ENCODE measurements at regions not wholly inside any gene's neighbourhood (a gene's known extent, or its start where the extent isn't known, plus 50 kb on each side); places are given as distances from the start of the nearest gene placed in this dataset.

DNA sequence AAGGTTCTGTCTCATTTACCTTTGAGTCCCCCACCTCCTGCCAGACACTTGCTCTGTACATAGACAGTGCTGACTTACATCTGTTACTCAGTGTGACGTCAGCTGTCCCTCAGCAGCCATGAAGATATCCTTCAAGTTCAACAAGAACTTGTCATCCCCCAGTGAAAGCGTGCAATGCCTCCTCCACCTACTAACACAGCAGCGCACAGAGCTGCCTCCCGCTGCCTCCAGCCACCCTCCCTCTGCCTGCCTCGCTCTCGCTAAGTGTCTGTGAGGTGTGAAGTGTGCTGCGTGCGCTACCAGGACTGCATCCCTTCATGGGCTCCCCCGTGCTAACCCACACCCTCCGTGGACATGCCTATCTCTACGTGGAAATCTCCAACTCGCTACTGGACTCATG, 621.4 kb downstream of the BRD1 start:
- no peak for DNase-seq (ENCODE audit: low spot score)
- Histone ChIP-seq H3K4me2 (no peak overlapping the region), H3K36me3 (ENCODE audit: insufficient read depth) (no peaks in the 10 kb centered on the region), H3K79me2 (replicated peaks; ENCODE audit: insufficient read depth) (no peaks in the 10 kb centered on the region), H3K4me3 (no peak overlapping the region), H3K27ac (ENCODE audit: low read depth) (no peak overlapping the region), H2AFZ (no peak overlapping the region), H3K9me2 (ENCODE audit: insufficient read depth) (no peaks in the 10 kb centered on the region), H3K27me3 (ENCODE audit: insufficient read depth) (no peaks in the 10 kb centered on the region), H4K20me1 (replicated peaks; ENCODE audit: insufficient read depth) (no peaks in the 10 kb centered on the region), H3F3A (replicated peaks; ENCODE audit: low read depth) (no peaks in the 10 kb centered on the region), H3K4me1 (ENCODE audit: insufficient read depth) (no peaks in the 10 kb centered on the region)
- Mint-ChIP-seq H3K27ac (no peak overlapping the region), H3K36me3 (ENCODE audit: low read depth) (no peaks in the 10 kb centered on the region), H3K9me3 (no peaks in the 10 kb centered on the region; the same call in 2 of the 3 replicates), H3K27me3 (ENCODE audit: insufficient read depth, low read depth, poor library complexity) (peaks cover 13% of the 10 kb centered on the region), H3K4me1 (0 out of 3 replicates have a peak, but pooled peaks cover 3% of the 10 kb centered on the region), H3K4me3 (no peak overlapping the region; the same call in 2 of the 3 replicates)
- no peak for TF ChIP-seq CREB1 (CRISPR knock-in tag; IDR thresholded peaks at IDR 0.05; ENCODE audit: low read depth)
- TF ChIP-seq, protein P1, sequence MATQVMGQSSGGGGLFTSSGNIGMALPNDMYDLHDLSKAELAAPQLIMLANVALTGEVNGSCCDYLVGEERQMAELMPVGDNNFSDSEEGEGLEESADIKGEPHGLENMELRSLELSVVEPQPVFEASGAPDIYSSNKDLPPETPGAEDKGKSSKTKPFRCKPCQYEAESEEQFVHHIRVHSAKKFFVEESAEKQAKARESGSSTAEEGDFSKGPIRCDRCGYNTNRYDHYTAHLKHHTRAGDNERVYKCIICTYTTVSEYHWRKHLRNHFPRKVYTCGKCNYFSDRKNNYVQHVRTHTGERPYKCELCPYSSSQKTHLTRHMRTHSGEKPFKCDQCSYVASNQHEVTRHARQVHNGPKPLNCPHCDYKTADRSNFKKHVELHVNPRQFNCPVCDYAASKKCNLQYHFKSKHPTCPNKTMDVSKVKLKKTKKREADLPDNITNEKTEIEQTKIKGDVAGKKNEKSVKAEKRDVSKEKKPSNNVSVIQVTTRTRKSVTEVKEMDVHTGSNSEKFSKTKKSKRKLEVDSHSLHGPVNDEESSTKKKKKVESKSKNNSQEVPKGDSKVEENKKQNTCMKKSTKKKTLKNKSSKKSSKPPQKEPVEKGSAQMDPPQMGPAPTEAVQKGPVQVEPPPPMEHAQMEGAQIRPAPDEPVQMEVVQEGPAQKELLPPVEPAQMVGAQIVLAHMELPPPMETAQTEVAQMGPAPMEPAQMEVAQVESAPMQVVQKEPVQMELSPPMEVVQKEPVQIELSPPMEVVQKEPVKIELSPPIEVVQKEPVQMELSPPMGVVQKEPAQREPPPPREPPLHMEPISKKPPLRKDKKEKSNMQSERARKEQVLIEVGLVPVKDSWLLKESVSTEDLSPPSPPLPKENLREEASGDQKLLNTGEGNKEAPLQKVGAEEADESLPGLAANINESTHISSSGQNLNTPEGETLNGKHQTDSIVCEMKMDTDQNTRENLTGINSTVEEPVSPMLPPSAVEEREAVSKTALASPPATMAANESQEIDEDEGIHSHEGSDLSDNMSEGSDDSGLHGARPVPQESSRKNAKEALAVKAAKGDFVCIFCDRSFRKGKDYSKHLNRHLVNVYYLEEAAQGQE (IDR thresholded peaks at IDR 0.05; ENCODE audit: unreplicated experiment), result no peak
- no peak for TF ChIP-seq ZNF114 (CRISPR knock-in tag; IDR thresholded peaks at IDR 0.05)
- no peak for TF ChIP-seq JUNB (IDR thresholded peaks at IDR 0.05; ENCODE audit: unreplicated experiment)
- no peak for ATAC-seq

GRCh38 chr22:49205483-49205800, 622.2 kb downstream of the BRD1 start:
- Histone ChIP-seq H3F3A (replicated peaks; ENCODE audit: low read depth) (no peaks in the 10 kb centered on the region), H3K4me3 (no peak overlapping the region), H3K9me2 (ENCODE audit: insufficient read depth) (no peaks in the 10 kb centered on the region), H3K36me3 (ENCODE audit: insufficient read depth) (no peaks in the 10 kb centered on the region), H3K4me2 (no peak overlapping the region), H3K79me2 (replicated peaks; ENCODE audit: insufficient read depth) (no peaks in the 10 kb centered on the region), H3K4me1 (ENCODE audit: insufficient read depth) (no peaks in the 10 kb centered on the region), H3K27me3 (ENCODE audit: insufficient read depth) (no peaks in the 10 kb centered on the region), H2AFZ (no peak overlapping the region), H3K27ac (ENCODE audit: low read depth) (no peak overlapping the region), H4K20me1 (replicated peaks; ENCODE audit: insufficient read depth) (no peaks in the 10 kb centered on the region)
- H3K9me3 Mint-ChIP-seq, result no peaks in the 10 kb centered on the region; the same call in 2 of the 3 replicates
- no peak overlapping the region for H3K27ac Mint-ChIP-seq
- H3K27me3 Mint-ChIP-seq (ENCODE audit: insufficient read depth, low read depth, poor library complexity), result peaks cover 12% of the 10 kb centered on the region
- no peak for TF ChIP-seq CREB1 (CRISPR knock-in tag; IDR thresholded peaks at IDR 0.05; ENCODE audit: low read depth)
- ATAC-seq (no peak), DNase-seq (ENCODE audit: low spot score) (no peak)
- 0 out of 3 replicates have a peak, but pooled peaks cover 3% of the 10 kb centered on the region for H3K4me1 Mint-ChIP-seq
- H3K4me3 Mint-ChIP-seq, result no peak overlapping the region
- no peaks in the 10 kb centered on the region for H3K36me3 Mint-ChIP-seq (ENCODE audit: low read depth)

- DNase-seq (ENCODE audit: low spot score) (no peak), ATAC-seq (no peak)
- Histone ChIP-seq H3K4me1 (ENCODE audit: insufficient read depth) (no peaks in the 10 kb centered on the region), H3F3A (replicated peaks; ENCODE audit: low read depth) (no peaks in the 10 kb centered on the region), H3K79me2 (replicated peaks; ENCODE audit: insufficient read depth) (no peaks in the 10 kb centered on the region), H4K20me1 (replicated peaks; ENCODE audit: insufficient read depth) (no peaks in the 10 kb centered on the region), H3K27me3 (ENCODE audit: insufficient read depth) (no peaks in the 10 kb centered on the region), H3K4me2 (no peak overlapping the region), H3K36me3 (ENCODE audit: insufficient read depth) (no peaks in the 10 kb centered on the region), H2AFZ (no peak overlapping the region), H3K4me3 (no peak overlapping the region), H3K9me2 (ENCODE audit: insufficient read depth) (no peaks in the 10 kb centered on the region), H3K27ac (ENCODE audit: low read depth) (no peak overlapping the region)
- H3K36me3 Mint-ChIP-seq (ENCODE audit: low read depth), result no peaks in the 10 kb centered on the region
- no peak overlapping the region for H3K27ac Mint-ChIP-seq
- H3K9me3 Mint-ChIP-seq, result no peaks in the 10 kb centered on the region; the same call in 2 of the 3 replicates
- H3K27me3 Mint-ChIP-seq (ENCODE audit: insufficient read depth, low read depth, poor library complexity), result peaks cover 11% of the 10 kb centered on the region
- 0 out of 3 replicates have a peak, but pooled peaks cover 3% of the 10 kb centered on the region for H3K4me1 Mint-ChIP-seq
- H3K4me3 Mint-ChIP-seq, result no peak overlapping the region
- TF ChIP-seq ZNF331 (CRISPR knock-in tag; IDR thresholded peaks at IDR 0.05; ENCODE audit: low read depth) (no peak), JUNB (IDR thresholded peaks at IDR 0.05; ENCODE audit: unreplicated experiment) (no peak), STAT1 (IDR thresholded peaks at IDR 0.05; ENCODE audit: unreplicated experiment) (no peak), ZNF114 (CRISPR knock-in tag; IDR thresholded peaks at IDR 0.05) (no peak), POLR2AphosphoS5 (IDR thresholded peaks at IDR 0.05; ENCODE audit: low read depth) (no peak), EZH2phosphoT487 (IDR thresholded peaks at IDR 0.05; ENCODE audit: unreplicated experiment) (no peak)
- TF ChIP-seq, protein P2, sequence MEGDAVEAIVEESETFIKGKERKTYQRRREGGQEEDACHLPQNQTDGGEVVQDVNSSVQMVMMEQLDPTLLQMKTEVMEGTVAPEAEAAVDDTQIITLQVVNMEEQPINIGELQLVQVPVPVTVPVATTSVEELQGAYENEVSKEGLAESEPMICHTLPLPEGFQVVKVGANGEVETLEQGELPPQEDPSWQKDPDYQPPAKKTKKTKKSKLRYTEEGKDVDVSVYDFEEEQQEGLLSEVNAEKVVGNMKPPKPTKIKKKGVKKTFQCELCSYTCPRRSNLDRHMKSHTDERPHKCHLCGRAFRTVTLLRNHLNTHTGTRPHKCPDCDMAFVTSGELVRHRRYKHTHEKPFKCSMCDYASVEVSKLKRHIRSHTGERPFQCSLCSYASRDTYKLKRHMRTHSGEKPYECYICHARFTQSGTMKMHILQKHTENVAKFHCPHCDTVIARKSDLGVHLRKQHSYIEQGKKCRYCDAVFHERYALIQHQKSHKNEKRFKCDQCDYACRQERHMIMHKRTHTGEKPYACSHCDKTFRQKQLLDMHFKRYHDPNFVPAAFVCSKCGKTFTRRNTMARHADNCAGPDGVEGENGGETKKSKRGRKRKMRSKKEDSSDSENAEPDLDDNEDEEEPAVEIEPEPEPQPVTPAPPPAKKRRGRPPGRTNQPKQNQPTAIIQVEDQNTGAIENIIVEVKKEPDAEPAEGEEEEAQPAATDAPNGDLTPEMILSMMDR (conservative IDR thresholded peaks at IDR 0.05; ENCODE audit: low read depth in 2 of 2), result no peak
Measured at GRCh38 chr22:49204599-49205482, 622.8 kb downstream of the BRD1 start.

All from GM23338 (cell line).